ENCODE measurements at regions not wholly inside any gene's neighbourhood (a gene's known extent, or its start where the extent isn't known, plus 50 kb on each side); places are given as distances from the start of the nearest gene placed in this dataset.

DNA sequence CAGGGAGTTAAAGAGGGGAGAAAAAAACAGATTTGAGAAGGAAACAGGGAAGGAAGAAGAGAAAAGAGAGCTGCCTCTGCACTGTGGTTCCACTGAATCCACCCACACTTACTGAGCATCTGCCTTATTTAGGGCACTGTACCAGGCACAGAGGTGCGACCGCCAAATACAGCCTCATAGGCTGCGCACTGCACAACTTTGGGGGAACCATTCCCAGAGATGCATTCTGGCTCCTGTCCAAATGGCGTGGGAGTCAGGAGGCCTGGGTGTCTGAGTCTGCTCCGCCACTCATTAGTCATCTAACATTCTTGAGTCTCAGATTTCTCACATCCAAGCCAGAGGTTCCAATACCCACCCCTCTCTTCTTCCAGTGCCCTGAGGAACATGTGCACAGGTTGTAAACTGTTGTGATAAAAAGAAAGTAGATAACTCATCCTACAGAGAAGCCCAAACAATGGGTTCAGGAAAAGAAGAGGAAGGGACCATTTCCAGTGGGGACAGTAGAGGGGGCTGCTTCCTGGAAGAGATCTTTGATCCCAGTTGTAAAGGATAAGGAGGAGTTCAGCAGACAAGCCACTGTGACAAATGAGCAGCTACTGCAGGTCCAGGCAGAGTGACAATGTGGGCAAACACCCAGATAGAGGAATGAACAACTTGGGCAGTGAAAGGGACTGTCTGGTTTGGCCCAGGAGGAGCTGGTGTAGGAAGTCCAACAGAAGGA lies 254.6 kb downstream of the UACA start:
- TF ChIP-seq, protein P1, sequence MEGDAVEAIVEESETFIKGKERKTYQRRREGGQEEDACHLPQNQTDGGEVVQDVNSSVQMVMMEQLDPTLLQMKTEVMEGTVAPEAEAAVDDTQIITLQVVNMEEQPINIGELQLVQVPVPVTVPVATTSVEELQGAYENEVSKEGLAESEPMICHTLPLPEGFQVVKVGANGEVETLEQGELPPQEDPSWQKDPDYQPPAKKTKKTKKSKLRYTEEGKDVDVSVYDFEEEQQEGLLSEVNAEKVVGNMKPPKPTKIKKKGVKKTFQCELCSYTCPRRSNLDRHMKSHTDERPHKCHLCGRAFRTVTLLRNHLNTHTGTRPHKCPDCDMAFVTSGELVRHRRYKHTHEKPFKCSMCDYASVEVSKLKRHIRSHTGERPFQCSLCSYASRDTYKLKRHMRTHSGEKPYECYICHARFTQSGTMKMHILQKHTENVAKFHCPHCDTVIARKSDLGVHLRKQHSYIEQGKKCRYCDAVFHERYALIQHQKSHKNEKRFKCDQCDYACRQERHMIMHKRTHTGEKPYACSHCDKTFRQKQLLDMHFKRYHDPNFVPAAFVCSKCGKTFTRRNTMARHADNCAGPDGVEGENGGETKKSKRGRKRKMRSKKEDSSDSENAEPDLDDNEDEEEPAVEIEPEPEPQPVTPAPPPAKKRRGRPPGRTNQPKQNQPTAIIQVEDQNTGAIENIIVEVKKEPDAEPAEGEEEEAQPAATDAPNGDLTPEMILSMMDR (IDR thresholded peaks at IDR 0.05) = no peak
- TF ChIP-seq POLR2A (IDR thresholded peaks at IDR 0.05) = no peak

Data from stomach (tissue), 4 donors.